ENCODE measurements at regions not wholly inside any gene's neighbourhood (a gene's known extent, or its start where the extent isn't known, plus 50 kb on each side); places are given as distances from the start of the nearest gene placed in this dataset.

GRCh38 chr12:116434155-116435011 lies 124.8 kb upstream of the MAP1LC3B2 start (continued):
- TF ChIP-seq REST (tag by site-specific recombination; IDR thresholded peaks at IDR 0.05) (0 out of 2 replicates have a peak, but pooled peaks have one; percentile 25), SP7 (tag by site-specific recombination; IDR thresholded peaks at IDR 0.05) (peak; percentile 73), ZNF335 (tag by site-specific recombination; conservative IDR thresholded peaks at IDR 0.05) (peak; percentile 54), ZNF302 (tag by site-specific recombination; IDR thresholded peaks at IDR 0.05; ENCODE audit: low read depth) (no peak), ZNF146 (tag by site-specific recombination; IDR thresholded peaks at IDR 0.05) (no peak), ZNF248 (tag by site-specific recombination; IDR thresholded peaks at IDR 0.05) (no peak), KLF7 (tag by site-specific recombination; IDR thresholded peaks at IDR 0.05; ENCODE audit: borderline replicate concordance) (no peak), ZNF473 (tag by site-specific recombination; IDR thresholded peaks at IDR 0.05) (no peak), SCRT1 (tag by site-specific recombination; IDR thresholded peaks at IDR 0.05; ENCODE audit: borderline replicate concordance) (no peak), ZNF585B (tag by site-specific recombination; IDR thresholded peaks at IDR 0.05) (no peak), ZNF433 (tag by site-specific recombination; IDR thresholded peaks at IDR 0.05; ENCODE audit: low read depth) (no peak), ZNF645 (tag by site-specific recombination; IDR thresholded peaks at IDR 0.05) (no peak), SP2 (tag by site-specific recombination; IDR thresholded peaks at IDR 0.05) (0 out of 2 replicates have a peak, but pooled peaks have one; percentile 9), ZNF518A (tag by site-specific recombination; conservative IDR thresholded peaks at IDR 0.05; ENCODE audit: low read depth) (no peak)
- TF ChIP-seq, protein P1, sequence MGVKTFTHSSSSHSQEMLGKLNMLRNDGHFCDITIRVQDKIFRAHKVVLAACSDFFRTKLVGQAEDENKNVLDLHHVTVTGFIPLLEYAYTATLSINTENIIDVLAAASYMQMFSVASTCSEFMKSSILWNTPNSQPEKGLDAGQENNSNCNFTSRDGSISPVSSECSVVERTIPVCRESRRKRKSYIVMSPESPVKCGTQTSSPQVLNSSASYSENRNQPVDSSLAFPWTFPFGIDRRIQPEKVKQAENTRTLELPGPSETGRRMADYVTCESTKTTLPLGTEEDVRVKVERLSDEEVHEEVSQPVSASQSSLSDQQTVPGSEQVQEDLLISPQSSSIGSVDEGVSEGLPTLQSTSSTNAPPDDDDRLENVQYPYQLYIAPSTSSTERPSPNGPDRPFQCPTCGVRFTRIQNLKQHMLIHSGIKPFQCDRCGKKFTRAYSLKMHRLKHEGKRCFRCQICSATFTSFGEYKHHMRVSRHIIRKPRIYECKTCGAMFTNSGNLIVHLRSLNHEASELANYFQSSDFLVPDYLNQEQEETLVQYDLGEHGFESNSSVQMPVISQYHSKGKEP (tag by site-specific recombination; IDR thresholded peaks at IDR 0.05), result 0 out of 2 replicates have a peak, but pooled peaks have one; percentile 4
